DMS 273 (cell line): ENCODE measurements at regions not wholly inside any gene's neighbourhood (a gene's known extent, or its start where the extent isn't known, plus 50 kb on each side); places are given as distances from the start of the nearest gene placed in this dataset.
"Not testable (repeated sequence)": the region's sequence is repeated elsewhere in the genome, so short reads cannot be mapped to it uniquely, and the experiment has no call there.

Experiments
- DNase-seq: peaks from one replicate; lab custom pipeline; 2025; ENCODE audit not compliant: unreplicated experiment; lab: John Stamatoyannopoulos, UW

- no peak for DNase-seq
Measured at GRCh38 chr10:109732254-109732965, 190.9 kb downstream of the XPNPEP1 start.

- not testable (repeated sequence) for DNase-seq
Measured at GRCh38 chr10:109729895-109730294, 193.4 kb downstream of the XPNPEP1 start.

- no peak for DNase-seq
Measured at GRCh38 chr10:109727436-109727835, 195.9 kb downstream of the XPNPEP1 start.

- DNase-seq, result peak; percentile 57
Measured at GRCh38 chr10:109726473-109726872, 196.8 kb downstream of the XPNPEP1 start.

- DNase-seq, result no peak
Measured at GRCh38 chr10:109723305-109723704, 200.0 kb downstream of the XPNPEP1 start.

GRCh38 chr10:109721453-109722064 is 201.8 kb downstream of the XPNPEP1 start:
- DNase-seq, result no peak

GRCh38 chr10:109706026-109706560 is 217.2 kb downstream of the XPNPEP1 start:
- no peak for DNase-seq

- no peak for DNase-seq
Measured at GRCh38 chr10:109701633-109702215, 221.6 kb downstream of the XPNPEP1 start.

- DNase-seq, result no peak
Measured at GRCh38 chr10:109698882-109699664, 224.2 kb downstream of the XPNPEP1 start.

- DNase-seq, result peak; percentile 12
Measured at GRCh38 chr10:109698086-109698485, 225.2 kb downstream of the XPNPEP1 start.

- DNase-seq, result no peak
Measured at GRCh38 chr10:109696981-109697775, 226.1 kb downstream of the XPNPEP1 start.

- no peak for DNase-seq
Measured at GRCh38 chr10:109696462-109696861, 226.8 kb downstream of the XPNPEP1 start.

GRCh38 chr10:109695988-109696387 is 227.3 kb downstream of the XPNPEP1 start:
- DNase-seq, result no peak

- no peak for DNase-seq
Measured at GRCh38 chr10:109689785-109690184, 233.5 kb downstream of the XPNPEP1 start.

- no peak for DNase-seq
Measured at GRCh38 chr10:109679478-109679877, 243.8 kb downstream of the XPNPEP1 start.

- no peak for DNase-seq
Measured at GRCh38 chr10:109678857-109679256, 244.5 kb downstream of the XPNPEP1 start.

GRCh38 chr10:109676703-109677102 is 246.6 kb downstream of the XPNPEP1 start:
- DNase-seq, result no peak

GRCh38 chr10:109668703-109669102 is 254.6 kb downstream of the XPNPEP1 start:
- DNase-seq, result no peak

GRCh38 chr10:109668154-109668665 is 255.1 kb downstream of the XPNPEP1 start:
- DNase-seq, result no peak

- no peak for DNase-seq
Measured at GRCh38 chr10:109665321-109665720, 258.0 kb downstream of the XPNPEP1 start.
